ENCODE measurements at regions not wholly inside any gene's neighbourhood (a gene's known extent, or its start where the extent isn't known, plus 50 kb on each side); places are given as distances from the start of the nearest gene placed in this dataset.
"Not testable (repeated sequence)": the region's sequence is repeated elsewhere in the genome, so short reads cannot be mapped to it uniquely, and the experiment has no call there.

DNA sequence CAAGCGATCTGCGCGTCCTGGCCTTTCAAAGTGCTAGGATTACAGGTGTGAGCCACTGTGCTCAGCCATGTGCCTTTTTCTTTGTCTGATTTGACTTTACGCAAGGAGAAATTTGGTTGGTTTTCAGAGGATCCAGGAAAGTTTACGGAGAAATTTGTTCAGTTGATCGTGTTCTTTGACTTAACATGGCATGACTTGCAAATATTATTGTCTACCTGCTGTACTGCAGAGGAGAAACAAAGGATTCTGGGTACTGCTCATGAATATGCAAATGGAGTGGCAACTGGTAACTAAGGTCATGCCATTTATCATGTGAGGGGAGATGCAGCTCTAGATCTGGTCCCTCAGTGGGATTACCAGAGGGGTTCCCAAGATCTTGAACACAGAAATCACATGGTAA, 68.8 kb upstream of the CHD6 start:
- Histone ChIP-seq H3K4me1 (ENCODE audit: control insufficient read depth in 2 of 2, insufficient read depth in 2 of 2, low read length in 1 of 2) (no peaks in the 10 kb centered on the region), H3K9me3 (ENCODE audit: control insufficient read depth in 2 of 2, insufficient read depth in 1 of 2, low read depth in 1 of 2, low read length in 1 of 2) (no peaks in the 10 kb centered on the region), H3K4me3 (ENCODE audit: low read depth in 1 of 2, low read length in 2 of 2) (no peak overlapping the region), H3K36me3 (ENCODE audit: control insufficient read depth in 2 of 2, insufficient read depth in 2 of 2, low read length in 1 of 2) (no peaks in the 10 kb centered on the region), H3K27me3 (ENCODE audit: control insufficient read depth in 1 of 2, insufficient read depth in 2 of 2, low read length in 2 of 2) (no peaks in the 10 kb centered on the region), H3K27ac (ENCODE audit: low read depth in 2 of 2, low read length in 1 of 2) (no peak overlapping the region)
- 96 to 97% methylated on average over 6 of the region's 6 CpGs for WGBS, 2 donors

DNA sequence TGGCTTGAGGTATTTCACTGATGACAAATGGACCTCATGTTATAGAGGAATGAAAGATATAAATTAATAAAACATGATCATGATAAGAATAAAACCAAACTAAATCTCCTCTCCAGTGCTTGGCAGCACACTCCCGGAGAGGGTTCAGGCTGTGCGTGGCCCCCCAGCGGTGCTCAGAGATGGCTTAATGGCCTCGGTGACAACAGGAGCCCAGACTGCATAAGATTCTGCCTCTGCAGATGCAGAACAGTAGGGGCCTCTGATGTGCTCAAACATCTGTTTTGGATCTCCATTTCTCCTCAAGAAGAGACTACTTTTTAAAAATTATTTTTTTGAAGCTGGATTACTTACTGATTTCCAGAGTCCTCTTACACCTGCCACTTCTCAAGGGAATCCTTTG, 67.0 kb upstream of the CHD6 start:
- H3K4me1 ChIP-seq (ENCODE audit: control insufficient read depth in 2 of 2, insufficient read depth in 2 of 2, low read length in 1 of 2); H3K36me3 ChIP-seq (ENCODE audit: control insufficient read depth in 2 of 2, insufficient read depth in 2 of 2, low read length in 1 of 2); H3K27ac ChIP-seq (ENCODE audit: low read depth in 2 of 2, low read length in 1 of 2); H3K27me3 ChIP-seq (ENCODE audit: control insufficient read depth in 1 of 2, insufficient read depth in 2 of 2, low read length in 2 of 2); H3K9me3 ChIP-seq (ENCODE audit: control insufficient read depth in 2 of 2, insufficient read depth in 1 of 2, low read depth in 1 of 2, low read length in 1 of 2); H3K4me3 ChIP-seq (ENCODE audit: low read depth in 1 of 2, low read length in 2 of 2): not testable (repeated sequence)
- 68 to 77% methylated on average over 4 of the region's 4 CpGs for WGBS, 2 donors

DNA sequence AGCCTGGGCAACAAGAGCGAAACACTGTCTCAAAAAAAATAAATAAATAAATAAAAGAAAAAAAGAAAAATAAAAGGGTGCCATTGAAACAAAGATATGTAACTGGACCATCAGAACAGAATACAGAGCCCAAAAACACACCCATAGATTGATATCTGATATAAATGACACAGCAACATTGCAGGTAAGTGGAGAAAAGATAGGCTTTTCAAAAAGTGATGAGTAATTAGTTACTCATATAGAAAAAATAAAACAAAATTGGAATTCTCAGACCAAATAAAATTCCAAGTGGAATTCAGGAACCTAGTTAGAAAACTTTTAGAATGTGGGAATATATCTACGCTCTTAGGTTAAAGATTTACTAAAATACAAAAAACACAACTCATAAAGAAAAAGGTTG, 60.6 kb upstream of the CHD6 start:
- no peaks in the 10 kb centered on the region for H3K4me1 ChIP-seq (ENCODE audit: control insufficient read depth in 2 of 2, insufficient read depth in 2 of 2, low read length in 1 of 2)

DNA sequence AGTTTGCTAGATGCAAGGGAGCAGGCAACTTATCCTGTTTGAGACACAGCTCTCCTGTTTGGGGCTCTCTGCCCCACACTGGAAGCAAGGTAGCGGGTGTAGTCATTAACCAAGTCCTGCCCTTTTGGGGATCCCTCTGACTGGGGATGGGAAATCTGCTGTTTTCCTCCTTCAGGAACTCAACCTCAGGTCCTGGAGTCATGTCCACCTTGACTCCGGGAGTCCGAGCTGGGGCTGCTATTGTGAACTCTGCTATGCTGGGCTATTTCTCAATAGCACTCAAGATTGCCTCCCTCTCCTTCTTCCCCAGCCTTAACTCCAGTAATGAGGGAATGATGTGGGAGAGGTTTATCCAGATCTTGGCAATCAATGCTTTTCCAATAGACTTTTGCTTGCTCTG, 54.1 kb upstream of the CHD6 start:
- no peak overlapping the region for H3K4me3 ChIP-seq (ENCODE audit: low read depth in 1 of 2, low read length in 2 of 2)
- peaks cover 0 to 4% of the 10 kb centered on the region in 2 donors for H3K9me3 ChIP-seq (ENCODE audit: control insufficient read depth in 2 of 2, insufficient read depth in 1 of 2, low read depth in 1 of 2, low read length in 1 of 2)
- H3K4me1 ChIP-seq (ENCODE audit: control insufficient read depth in 2 of 2, insufficient read depth in 2 of 2, low read length in 1 of 2): no peaks in the 10 kb centered on the region
- peaks cover 0 to 2% of the 10 kb centered on the region in 2 donors for H3K27me3 ChIP-seq (ENCODE audit: control insufficient read depth in 1 of 2, insufficient read depth in 2 of 2, low read length in 2 of 2)
- no peaks in the 10 kb centered on the region for H3K36me3 ChIP-seq (ENCODE audit: control insufficient read depth in 2 of 2, insufficient read depth in 2 of 2, low read length in 1 of 2)
- H3K27ac ChIP-seq (ENCODE audit: low read depth in 2 of 2, low read length in 1 of 2): no peak overlapping the region
- WGBS, 2 donors: 89 to 95% methylated on average over 3 of the region's 3 CpGs

More for the DNA sequence above, 60.6 kb upstream of the CHD6 start:
- Histone ChIP-seq H3K36me3 (ENCODE audit: control insufficient read depth in 2 of 2, insufficient read depth in 2 of 2, low read length in 1 of 2) (no peaks in the 10 kb centered on the region), H3K9me3 (ENCODE audit: control insufficient read depth in 2 of 2, insufficient read depth in 1 of 2, low read depth in 1 of 2, low read length in 1 of 2) (no peaks in the 10 kb centered on the region), H3K4me3 (ENCODE audit: low read depth in 1 of 2, low read length in 2 of 2) (no peak overlapping the region), H3K27ac (ENCODE audit: low read depth in 2 of 2, low read length in 1 of 2) (no peak overlapping the region), H3K27me3 (ENCODE audit: control insufficient read depth in 1 of 2, insufficient read depth in 2 of 2, low read length in 2 of 2) (no peaks in the 10 kb centered on the region)
- 92 to 96% methylated on average over 2 of the region's 2 CpGs for WGBS, 2 donors

DNA sequence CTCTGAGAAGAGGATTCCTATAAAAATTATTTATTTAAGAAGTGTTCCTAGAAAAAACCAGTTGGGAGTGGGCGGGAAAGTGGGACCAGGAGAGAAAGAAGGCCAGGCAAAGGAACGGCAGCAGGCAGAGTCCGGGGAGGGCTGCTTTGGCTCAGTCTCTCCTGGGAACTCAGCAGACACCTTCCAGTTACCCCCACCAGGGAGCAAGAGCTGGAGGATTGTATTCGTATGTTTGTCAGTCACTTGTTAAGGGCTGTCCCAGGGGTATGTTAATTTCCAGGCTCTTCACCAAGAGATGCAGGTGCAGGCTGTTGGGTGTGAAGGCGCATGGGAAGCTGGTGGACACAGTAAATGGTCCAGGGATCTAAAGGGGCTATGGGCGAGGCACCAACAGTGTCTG, 53.0 kb upstream of the CHD6 start:
- peaks cover 0 to 2% of the 10 kb centered on the region in 2 donors for H3K27me3 ChIP-seq (ENCODE audit: control insufficient read depth in 1 of 2, insufficient read depth in 2 of 2, low read length in 2 of 2)
- peaks cover 0 to 4% of the 10 kb centered on the region in 2 donors for H3K9me3 ChIP-seq (ENCODE audit: control insufficient read depth in 2 of 2, insufficient read depth in 1 of 2, low read depth in 1 of 2, low read length in 1 of 2)
- H3K27ac ChIP-seq (ENCODE audit: low read depth in 2 of 2, low read length in 1 of 2): no peak overlapping the region
- no peaks in the 10 kb centered on the region for H3K36me3 ChIP-seq (ENCODE audit: control insufficient read depth in 2 of 2, insufficient read depth in 2 of 2, low read length in 1 of 2)
- no peaks in the 10 kb centered on the region for H3K4me1 ChIP-seq (ENCODE audit: control insufficient read depth in 2 of 2, insufficient read depth in 2 of 2, low read length in 1 of 2)
- WGBS, 2 donors: 82 to 84% methylated on average over 6 of the region's 6 CpGs
- H3K4me3 ChIP-seq (ENCODE audit: low read depth in 1 of 2, low read length in 2 of 2): no peak overlapping the region

DNA sequence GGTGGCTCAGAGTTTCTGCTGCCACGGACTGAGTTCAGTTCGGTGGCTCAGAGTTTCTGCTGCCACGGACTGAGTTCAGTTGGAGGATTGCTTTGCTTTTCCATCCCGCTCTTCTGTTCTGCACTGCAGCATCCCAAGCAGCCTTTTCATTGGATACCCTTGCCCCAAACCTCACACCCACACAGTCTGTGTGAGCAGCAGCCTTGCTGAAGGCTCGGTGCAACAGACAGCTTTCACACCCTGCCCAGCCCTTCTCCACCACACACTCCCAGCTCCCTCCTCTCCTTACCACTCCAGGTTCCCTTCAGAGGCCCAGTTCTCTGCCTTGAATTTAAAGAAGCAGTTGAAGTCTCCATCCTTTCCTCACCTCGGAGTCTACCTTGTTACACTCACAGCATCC, 52.5 kb upstream of the CHD6 start:
- peaks cover 0 to 4% of the 10 kb centered on the region in 2 donors for H3K9me3 ChIP-seq (ENCODE audit: control insufficient read depth in 2 of 2, insufficient read depth in 1 of 2, low read depth in 1 of 2, low read length in 1 of 2)
- H3K4me3 ChIP-seq (ENCODE audit: low read depth in 1 of 2, low read length in 2 of 2): no peak overlapping the region
- H3K4me1 ChIP-seq (ENCODE audit: control insufficient read depth in 2 of 2, insufficient read depth in 2 of 2, low read length in 1 of 2): no peaks in the 10 kb centered on the region
- H3K27ac ChIP-seq (ENCODE audit: low read depth in 2 of 2, low read length in 1 of 2): no peak overlapping the region
- peaks cover 0 to 2% of the 10 kb centered on the region in 2 donors for H3K27me3 ChIP-seq (ENCODE audit: control insufficient read depth in 1 of 2, insufficient read depth in 2 of 2, low read length in 2 of 2)
- no peaks in the 10 kb centered on the region for H3K36me3 ChIP-seq (ENCODE audit: control insufficient read depth in 2 of 2, insufficient read depth in 2 of 2, low read length in 1 of 2)
- 78 to 79% methylated on average over 6 of the region's 6 CpGs for WGBS, 2 donors

DNA sequence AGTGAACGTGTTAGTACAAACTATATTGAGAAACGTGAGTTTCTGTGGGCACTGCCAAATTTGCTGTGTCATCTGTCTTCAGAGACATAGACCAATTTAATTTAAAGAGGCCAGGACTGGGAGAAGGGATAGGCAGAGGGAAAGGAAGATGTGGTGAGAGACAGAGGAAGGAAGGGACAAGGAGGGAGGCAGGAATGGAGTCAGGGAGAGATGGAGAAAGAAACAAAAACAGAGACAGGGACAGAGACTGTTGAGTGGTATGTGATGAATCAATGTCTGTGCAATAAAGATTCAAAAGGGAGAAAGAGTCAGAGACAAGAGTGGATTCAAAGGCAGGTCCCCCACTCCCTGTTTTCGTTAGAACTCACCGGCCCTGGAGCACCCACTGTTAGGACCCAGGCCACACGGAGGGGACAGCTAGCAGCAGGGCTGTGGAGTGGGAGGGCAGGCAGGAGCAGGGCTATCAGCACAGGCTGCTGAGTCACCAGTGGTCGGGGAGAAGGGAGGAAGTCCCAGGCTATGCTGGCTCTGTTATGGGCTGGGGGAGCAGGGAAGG, 51.6 kb upstream of the CHD6 start:
- Histone ChIP-seq H3K4me3 (ENCODE audit: low read depth in 1 of 2, low read length in 2 of 2) (no peak overlapping the region), H3K27me3 (ENCODE audit: control insufficient read depth in 1 of 2, insufficient read depth in 2 of 2, low read length in 2 of 2) (peaks cover 0 to 2% of the 10 kb centered on the region in 2 donors), H3K27ac (ENCODE audit: low read depth in 2 of 2, low read length in 1 of 2) (no peak overlapping the region), H3K36me3 (ENCODE audit: control insufficient read depth in 2 of 2, insufficient read depth in 2 of 2, low read length in 1 of 2) (no peaks in the 10 kb centered on the region), H3K9me3 (ENCODE audit: control insufficient read depth in 2 of 2, insufficient read depth in 1 of 2, low read depth in 1 of 2, low read length in 1 of 2) (peaks cover 0 to 4% of the 10 kb centered on the region in 2 donors), H3K4me1 (ENCODE audit: control insufficient read depth in 2 of 2, insufficient read depth in 2 of 2, low read length in 1 of 2) (no peaks in the 10 kb centered on the region)
- 44% methylated on average over 6 of the region's 6 CpGs for WGBS, 2 donors

DNA sequence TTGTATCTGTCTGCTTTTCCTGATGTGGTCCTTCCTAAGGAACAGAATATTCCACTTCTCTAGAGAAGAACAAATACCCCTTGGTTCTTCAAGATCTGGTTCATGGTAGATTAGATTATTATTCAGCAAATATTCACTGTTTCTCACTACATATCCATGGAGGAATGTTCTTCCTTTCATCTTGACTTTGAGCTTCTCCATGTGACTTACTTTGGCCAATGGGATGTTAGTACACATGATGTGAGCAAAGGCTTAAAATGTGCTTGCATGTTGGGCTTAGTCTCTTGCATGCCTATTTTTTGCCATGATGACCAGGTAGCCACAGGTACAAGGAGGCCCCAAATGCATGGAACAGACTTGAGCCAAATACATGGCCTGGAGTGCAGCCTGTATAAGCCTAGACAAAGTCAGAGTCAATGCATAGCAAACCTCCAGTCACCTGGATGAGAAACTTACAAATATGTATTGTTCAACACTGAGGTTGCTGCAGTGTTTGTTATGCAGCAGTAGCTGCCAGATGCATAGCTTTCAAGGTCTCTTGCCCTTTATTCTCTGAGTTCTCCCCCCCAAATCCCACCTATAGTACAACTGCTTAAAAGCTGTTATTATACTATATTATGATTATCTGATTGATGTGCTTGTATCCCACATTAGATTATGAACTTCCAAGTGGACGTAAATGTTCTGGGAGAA, 50.0 kb upstream of the CHD6 start:
- Histone ChIP-seq H3K36me3 (ENCODE audit: control insufficient read depth in 2 of 2, insufficient read depth in 2 of 2, low read length in 1 of 2) (no peaks in the 10 kb centered on the region), H3K4me1 (ENCODE audit: control insufficient read depth in 2 of 2, insufficient read depth in 2 of 2, low read length in 1 of 2) (no peaks in the 10 kb centered on the region), H3K27ac (ENCODE audit: low read depth in 2 of 2, low read length in 1 of 2) (no peak overlapping the region), H3K27me3 (ENCODE audit: control insufficient read depth in 1 of 2, insufficient read depth in 2 of 2, low read length in 2 of 2) (peaks cover 0 to 2% of the 10 kb centered on the region in 2 donors), H3K4me3 (ENCODE audit: low read depth in 1 of 2, low read length in 2 of 2) (no peak overlapping the region), H3K9me3 (ENCODE audit: control insufficient read depth in 2 of 2, insufficient read depth in 1 of 2, low read depth in 1 of 2, low read length in 1 of 2) (peaks cover 0 to 4% of the 10 kb centered on the region in 2 donors)
- 85 to 98% methylated on average over 1 of the region's 1 CpG for WGBS, 2 donors
